ENCODE measurements at regions not wholly inside any gene's neighbourhood (a gene's known extent, or its start where the extent isn't known, plus 50 kb on each side); places are given as distances from the start of the nearest gene placed in this dataset.
A peak's percentile ranks its signal among the peaks of the same experiment; 100 is the strongest.

DNA sequence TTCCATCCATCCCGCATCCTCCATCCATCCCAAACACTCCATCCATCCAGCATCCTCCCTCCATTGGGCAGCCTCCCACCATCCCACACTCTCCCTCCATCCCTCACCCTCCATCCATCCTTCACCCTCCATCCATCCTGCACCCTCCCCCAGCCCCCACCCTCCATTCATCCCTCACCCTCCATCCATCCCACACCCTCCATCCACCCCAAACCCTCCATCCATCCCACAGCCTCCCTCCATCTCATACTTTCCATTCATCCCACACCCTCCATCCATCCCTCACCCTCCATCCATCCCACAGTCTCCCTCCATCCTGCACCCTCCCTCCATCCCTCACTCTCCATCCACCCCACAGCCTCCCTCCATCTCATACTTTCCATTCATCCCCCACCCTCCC is 60.4 kb downstream of the FOXI2 start:
- no peak overlapping the region for H3K27ac Mint-ChIP-seq
- H3K9me3 Mint-ChIP-seq: no peaks in the 10 kb centered on the region
- no peak for DNase-seq (ENCODE audit: low spot score)
- peaks cover 25 to 28% of the 10 kb centered on the region in 2 donors for H3K27me3 Mint-ChIP-seq
- no peaks in the 10 kb centered on the region for H3K4me1 Mint-ChIP-seq (ENCODE audit: low read depth in 2 of 2)
- H3K4me3 Mint-ChIP-seq: no peak overlapping the region
- no peaks in the 10 kb centered on the region for H3K36me3 Mint-ChIP-seq
- peak; percentile 83 to 92 for ATAC-seq

DNA sequence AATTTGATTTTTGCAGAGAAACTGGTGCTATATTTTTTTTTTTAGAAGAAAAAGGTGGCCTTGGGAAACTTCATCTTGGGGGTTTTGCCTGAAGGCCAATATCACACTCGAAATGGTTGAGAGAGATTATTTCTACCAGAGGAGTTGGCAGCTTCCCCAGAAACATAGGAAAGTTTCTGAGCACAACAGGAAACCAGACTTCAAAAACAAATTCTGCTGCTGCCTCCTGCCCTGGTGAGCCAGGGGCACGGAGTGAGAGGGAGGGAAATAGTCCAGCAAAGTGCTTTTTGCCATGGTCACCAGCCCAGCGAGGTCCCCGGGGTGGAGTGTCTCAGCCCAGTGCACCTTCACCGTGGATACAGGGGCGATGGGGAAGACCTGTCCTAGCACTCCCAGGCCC is 61.1 kb downstream of the FOXI2 start:
- peaks cover 25 to 28% of the 10 kb centered on the region in 2 donors for H3K27me3 Mint-ChIP-seq
- H3K9me3 Mint-ChIP-seq: no peaks in the 10 kb centered on the region
- no peaks in the 10 kb centered on the region for H3K4me1 Mint-ChIP-seq (ENCODE audit: low read depth in 2 of 2)
- no peak for ATAC-seq
- no peaks in the 10 kb centered on the region for H3K36me3 Mint-ChIP-seq
- no peak overlapping the region for H3K4me3 Mint-ChIP-seq
- no peak for DNase-seq (ENCODE audit: low spot score)
- H3K27ac Mint-ChIP-seq: no peak overlapping the region

DNA sequence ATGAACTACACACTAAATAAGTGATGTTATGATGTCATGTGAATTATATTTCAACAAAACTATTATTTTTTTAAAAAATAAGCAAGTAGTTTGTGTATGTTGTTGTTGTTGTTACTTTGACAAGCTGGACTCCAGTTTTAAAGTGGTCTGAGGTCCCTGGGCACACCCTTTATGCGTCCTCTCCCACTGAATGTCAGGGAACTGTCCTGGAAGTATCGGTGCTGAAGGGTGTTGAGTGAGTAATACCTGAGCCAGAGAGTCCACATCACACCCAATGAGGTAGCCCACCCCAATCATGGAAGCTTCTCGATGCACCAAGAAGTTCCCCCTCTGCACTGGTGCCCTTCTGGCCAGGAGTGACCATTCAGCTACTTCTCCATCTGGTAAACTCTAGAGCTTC is 64.3 kb downstream of the FOXI2 start:
- DNase-seq (ENCODE audit: low spot score) (no peak), ATAC-seq (no peak)
- Mint-ChIP-seq H3K27ac (no peak overlapping the region), H3K27me3 (peaks cover 15 to 20% of the 10 kb centered on the region in 2 donors), H3K4me1 (ENCODE audit: low read depth in 2 of 2) (no peaks in the 10 kb centered on the region), H3K9me3 (no peaks in the 10 kb centered on the region), H3K4me3 (no peak overlapping the region), H3K36me3 (no peaks in the 10 kb centered on the region)

DNA sequence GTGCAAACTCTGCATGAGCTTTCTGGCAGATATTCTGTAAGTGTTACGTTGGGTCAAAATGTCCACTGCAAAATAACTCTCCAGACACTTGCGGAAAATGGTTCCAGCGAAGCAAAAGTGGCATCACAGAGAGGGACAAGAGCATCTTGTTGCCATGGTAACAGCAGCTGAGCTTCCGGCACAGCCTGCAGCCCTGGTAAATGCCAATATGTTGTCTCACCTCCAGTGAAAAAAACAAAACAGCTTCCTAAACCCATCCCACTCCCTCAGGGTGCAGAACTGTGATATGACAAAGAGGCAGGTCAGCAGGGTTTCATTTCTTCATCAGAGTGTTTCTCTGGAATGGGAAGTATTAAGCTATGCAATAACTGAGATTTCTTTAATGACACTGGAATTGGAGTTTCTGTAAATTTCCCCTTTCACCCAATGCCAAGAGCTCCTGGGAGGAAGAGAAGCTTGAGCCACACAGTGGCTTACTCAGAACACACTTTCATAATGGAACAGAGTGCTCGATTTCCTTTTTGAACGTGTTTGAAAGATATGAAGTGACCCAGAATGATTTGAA is 65.6 kb downstream of the FOXI2 start:
- no peak for DNase-seq (ENCODE audit: low spot score)
- peaks cover 15 to 17% of the 10 kb centered on the region in 2 donors for H3K27me3 Mint-ChIP-seq
- no peak overlapping the region for H3K4me3 Mint-ChIP-seq
- no peaks in the 10 kb centered on the region for H3K4me1 Mint-ChIP-seq (ENCODE audit: low read depth in 2 of 2)
- ATAC-seq: no peak
- H3K27ac Mint-ChIP-seq: no peak overlapping the region
- H3K36me3 Mint-ChIP-seq: no peaks in the 10 kb centered on the region
- H3K9me3 Mint-ChIP-seq: no peaks in the 10 kb centered on the region

DNA sequence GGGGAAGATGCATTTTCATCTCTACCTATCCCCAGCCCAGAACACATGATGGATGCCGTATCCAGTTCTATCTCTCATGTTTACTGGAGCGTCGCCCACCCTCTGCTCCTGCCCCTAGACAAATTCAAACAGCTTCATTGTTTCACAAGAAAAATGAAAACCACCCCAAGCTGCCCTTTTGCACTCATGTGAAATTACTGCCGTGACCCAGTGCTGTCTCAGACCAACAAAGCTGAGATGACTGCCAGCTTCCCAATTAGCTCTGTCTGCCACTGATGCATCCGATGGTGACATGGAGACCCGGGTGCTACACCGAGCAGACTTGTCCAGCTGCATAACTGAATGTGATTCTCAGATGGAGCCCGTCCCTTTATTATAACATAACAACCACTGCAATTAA is 67.7 kb downstream of the FOXI2 start:
- DNase-seq (ENCODE audit: low spot score): no peak
- Mint-ChIP-seq H3K27me3 (peaks cover 8 to 15% of the 10 kb centered on the region in 2 donors), H3K4me1 (ENCODE audit: low read depth in 2 of 2) (no peaks in the 10 kb centered on the region), H3K27ac (no peak overlapping the region), H3K9me3 (no peaks in the 10 kb centered on the region), H3K36me3 (no peaks in the 10 kb centered on the region), H3K4me3 (no peak overlapping the region)
- ATAC-seq: no peak

DNA sequence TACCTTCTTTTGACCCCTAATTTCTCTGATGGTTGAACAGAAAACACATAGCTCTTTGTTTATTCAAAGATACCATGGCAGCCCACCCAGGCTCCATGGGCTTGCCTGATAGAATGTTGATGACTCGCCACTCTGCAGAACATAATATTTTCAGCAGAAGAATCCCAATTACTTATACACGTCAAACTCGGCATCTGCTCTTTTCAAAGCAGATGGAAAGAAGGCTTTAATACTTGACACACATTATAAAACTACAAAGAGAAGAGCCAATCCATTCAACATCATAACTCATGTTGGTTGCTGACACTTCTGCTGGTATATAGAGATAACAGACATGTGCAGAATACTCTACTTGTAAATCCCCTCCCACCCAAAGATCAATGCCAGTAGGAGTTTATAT is 69.0 kb downstream of the FOXI2 start:
- peaks cover under 1 to 14% of the 10 kb centered on the region in 2 donors for H3K27me3 Mint-ChIP-seq

DNA sequence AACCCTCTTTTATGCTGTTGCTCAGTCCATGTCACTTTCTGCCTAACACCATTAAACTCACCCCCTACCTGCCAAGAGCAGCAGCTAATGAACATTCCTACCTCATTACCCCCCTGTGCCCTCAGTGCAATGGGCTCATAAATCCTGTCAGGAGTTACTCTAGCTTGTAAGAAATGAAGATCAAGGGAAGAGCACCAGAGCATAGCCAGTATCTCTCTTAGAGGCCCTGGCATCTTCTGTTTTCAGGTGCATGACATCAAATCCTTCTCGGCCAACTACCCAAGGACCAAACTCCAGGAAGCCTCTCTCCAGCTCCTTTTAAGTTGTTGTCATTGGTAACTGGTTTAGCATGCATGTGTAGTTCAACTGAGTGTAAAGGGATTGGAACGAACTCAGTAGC is 75.1 kb downstream of the FOXI2 start:
- Mint-ChIP-seq H3K4me3 (no peak overlapping the region), H3K27ac (no peak overlapping the region), H3K36me3 (no peaks in the 10 kb centered on the region), H3K27me3 (peaks cover 18 to 25% of the 10 kb centered on the region in 2 donors), H3K4me1 (ENCODE audit: low read depth in 2 of 2) (peaks cover 0 to 5% of the 10 kb centered on the region in 2 donors), H3K9me3 (no peaks in the 10 kb centered on the region)
- no peak for ATAC-seq
- DNase-seq (ENCODE audit: low spot score): no peak

More for the DNA sequence above, 69.0 kb downstream of the FOXI2 start:
- Mint-ChIP-seq H3K9me3 (no peaks in the 10 kb centered on the region), H3K4me1 (ENCODE audit: low read depth in 2 of 2) (no peaks in the 10 kb centered on the region), H3K36me3 (no peaks in the 10 kb centered on the region), H3K27ac (no peak overlapping the region), H3K4me3 (no peak overlapping the region)
- DNase-seq (ENCODE audit: low spot score): no peak
- ATAC-seq: no peak

DNA sequence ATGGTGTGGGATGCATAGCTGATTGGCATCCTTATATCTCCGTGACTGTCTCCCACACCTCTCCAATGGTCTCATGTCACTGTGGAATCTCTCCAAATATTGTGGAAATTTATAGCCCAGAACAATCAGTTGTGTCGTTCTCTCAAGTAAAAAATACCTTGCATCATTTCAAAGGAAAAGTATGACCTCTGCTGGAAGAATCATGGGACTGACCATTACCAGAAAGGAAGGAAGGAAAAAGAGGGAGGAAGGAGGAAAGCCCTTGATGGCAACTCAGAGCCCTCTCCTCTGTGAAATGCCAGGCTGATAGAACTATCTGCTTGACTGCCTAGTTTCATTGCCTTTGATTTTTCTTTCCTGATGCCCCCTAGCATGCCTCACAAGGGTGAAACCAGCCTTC is 76.3 kb downstream of the FOXI2 start:
- H3K36me3 Mint-ChIP-seq: no peaks in the 10 kb centered on the region
- no peak for ATAC-seq
- DNase-seq (ENCODE audit: low spot score): no peak
- H3K4me1 Mint-ChIP-seq (ENCODE audit: low read depth in 2 of 2): peaks cover 0 to 5% of the 10 kb centered on the region in 2 donors
- H3K4me3 Mint-ChIP-seq: no peak overlapping the region
- H3K9me3 Mint-ChIP-seq: no peaks in the 10 kb centered on the region
- H3K27ac Mint-ChIP-seq: no peak overlapping the region
- H3K27me3 Mint-ChIP-seq: peaks cover 18 to 35% of the 10 kb centered on the region in 2 donors

DNA sequence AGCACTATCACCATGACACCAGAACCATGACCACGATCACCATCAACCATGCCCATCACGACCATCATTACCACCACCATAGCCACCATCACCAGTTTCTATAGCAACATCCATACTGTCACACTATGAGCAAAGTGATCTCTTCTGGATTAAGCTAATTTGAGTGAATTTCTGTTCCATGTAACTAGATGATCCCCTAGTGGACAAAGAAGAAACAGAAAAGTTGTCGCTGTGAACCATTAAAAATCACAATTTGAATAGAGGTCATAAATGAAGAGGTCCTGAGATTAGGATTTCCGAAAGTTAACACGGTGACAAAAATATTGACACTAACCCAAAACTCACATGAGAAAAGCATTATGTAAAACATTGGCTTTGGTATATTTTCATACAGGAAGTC is 77.6 kb downstream of the CLRN3 start:
- H3K4me3 Mint-ChIP-seq: no peak overlapping the region
- no peak overlapping the region for H3K27ac Mint-ChIP-seq
- no peak for ATAC-seq
- peaks cover 16 to 38% of the 10 kb centered on the region in 2 donors for H3K27me3 Mint-ChIP-seq
- H3K4me1 Mint-ChIP-seq (ENCODE audit: low read depth in 2 of 2): peaks cover 0 to 5% of the 10 kb centered on the region in 2 donors
- no peak for DNase-seq (ENCODE audit: low spot score)
- H3K36me3 Mint-ChIP-seq: no peaks in the 10 kb centered on the region
- no peaks in the 10 kb centered on the region for H3K9me3 Mint-ChIP-seq

DNA sequence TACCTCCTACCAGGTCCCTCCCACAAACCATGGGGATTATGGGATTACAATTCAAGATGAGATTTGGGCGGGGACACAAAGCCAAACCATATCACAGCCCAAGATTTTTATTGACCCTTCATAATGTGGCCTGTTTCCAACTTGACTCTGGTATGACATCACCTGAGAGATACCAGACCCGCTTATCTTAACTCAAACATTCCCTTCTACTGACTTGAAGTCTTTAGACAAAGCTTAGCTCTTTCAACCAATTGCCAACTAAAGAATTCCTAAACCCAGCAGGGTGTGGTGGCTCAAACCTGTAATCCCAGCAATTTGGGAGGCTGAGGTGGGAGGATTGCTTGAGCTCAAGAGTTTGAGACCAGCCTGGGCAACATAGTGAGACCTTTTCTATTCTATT is 67.9 kb downstream of the CLRN3 start:
- Mint-ChIP-seq H3K27ac (no peak overlapping the region), H3K4me3 (no peak overlapping the region), H3K4me1 (ENCODE audit: low read depth in 2 of 2) (no peaks in the 10 kb centered on the region), H3K27me3 (peaks cover 2 to 13% of the 10 kb centered on the region in 2 donors), H3K9me3 (no peaks in the 10 kb centered on the region), H3K36me3 (no peaks in the 10 kb centered on the region)
- DNase-seq (ENCODE audit: low spot score): no peak
- no peak for ATAC-seq

DNA sequence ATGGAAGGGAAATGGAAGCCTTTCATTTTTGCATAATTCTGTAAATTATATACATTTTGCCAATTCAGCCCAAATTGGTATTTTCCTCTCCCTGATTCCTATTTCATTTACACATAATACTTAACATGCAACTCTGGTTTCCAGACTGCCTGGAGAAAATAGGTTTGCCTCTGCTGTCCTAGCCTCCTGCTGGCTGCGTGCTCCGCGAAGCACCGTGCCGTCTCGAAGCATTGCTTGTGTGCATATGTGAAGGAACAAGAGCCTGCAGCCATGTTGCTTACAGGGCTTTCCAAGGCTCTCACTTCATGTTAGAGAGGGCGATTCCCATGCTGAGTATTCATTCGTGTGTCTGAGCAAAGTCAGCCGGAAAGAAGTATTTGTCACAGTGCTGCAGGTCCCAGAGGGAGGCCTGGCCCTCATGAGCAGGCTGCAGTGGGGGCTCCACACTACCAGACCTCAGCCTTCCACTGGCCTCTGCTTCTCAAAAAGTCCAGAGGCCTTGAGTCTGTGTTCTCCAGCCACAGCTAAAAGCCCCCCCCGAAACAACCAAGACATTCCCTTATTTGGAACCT is 66.5 kb downstream of the CLRN3 start:
- Mint-ChIP-seq H3K4me1 (ENCODE audit: low read depth in 2 of 2) (no peaks in the 10 kb centered on the region), H3K9me3 (no peaks in the 10 kb centered on the region), H3K36me3 (no peaks in the 10 kb centered on the region), H3K27me3 (peaks cover 4 to 21% of the 10 kb centered on the region in 2 donors), H3K4me3 (no peak overlapping the region), H3K27ac (no peak overlapping the region)
- ATAC-seq: no peak
- no peak for DNase-seq (ENCODE audit: low spot score)

DNA sequence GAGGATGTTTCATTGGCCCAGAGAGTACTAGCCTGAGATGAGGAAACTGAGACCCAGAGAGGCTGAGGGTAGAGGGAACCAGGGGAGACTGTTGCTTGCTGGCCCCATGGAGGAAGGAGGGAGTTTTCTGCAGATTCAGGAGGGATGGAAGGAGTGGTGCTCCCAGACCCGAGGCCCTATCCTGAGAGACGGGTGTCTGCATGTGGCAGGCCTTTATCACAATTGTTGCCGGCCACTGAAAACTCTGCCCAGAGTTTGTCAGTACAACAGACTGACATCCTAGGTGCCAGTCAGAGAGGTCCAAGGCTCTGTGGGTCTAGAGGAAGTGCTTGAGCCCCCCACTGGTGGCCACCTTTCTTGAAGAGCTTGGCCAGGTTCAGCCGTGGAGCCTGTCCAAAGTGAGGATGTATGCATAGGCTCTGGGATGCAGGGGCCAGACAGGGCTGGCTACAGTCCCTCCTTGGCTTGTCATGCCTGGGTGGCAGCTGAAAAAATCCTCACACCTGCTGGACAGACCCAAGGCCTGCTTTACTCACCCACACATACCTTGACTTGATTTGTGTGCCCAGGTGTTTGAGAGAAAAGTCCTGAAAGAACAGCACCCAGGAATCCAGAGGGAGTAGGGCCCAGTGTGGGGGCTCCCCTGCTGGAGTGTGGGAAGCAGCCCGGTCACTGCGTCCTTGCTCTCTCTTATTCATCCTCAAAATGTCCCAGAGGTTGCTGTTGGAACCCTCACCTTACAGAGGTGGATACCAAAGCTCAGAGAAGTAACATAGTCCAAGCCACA is 65.2 kb downstream of the CLRN3 start:
- ATAC-seq: no peak
- no peaks in the 10 kb centered on the region for H3K36me3 Mint-ChIP-seq
- no peaks in the 10 kb centered on the region for H3K9me3 Mint-ChIP-seq

More for the DNA sequence above, 65.2 kb downstream of the CLRN3 start:
- no peak for DNase-seq (ENCODE audit: low spot score)
- Mint-ChIP-seq H3K27me3 (peaks cover 6 to 16% of the 10 kb centered on the region in 2 donors), H3K27ac (no peak overlapping the region), H3K4me3 (no peak overlapping the region), H3K4me1 (ENCODE audit: low read depth in 2 of 2) (no peaks in the 10 kb centered on the region)

Measured in natural killer cell treated with Interleukin-12 subunit alpha and Interleukin-12 subunit beta and Interleukin-15 and Interleukin-18, amount 100 ng/mL, for 72 hours (primary cell).